AG10803 (cell line): ENCODE measurements at regions not wholly inside any gene's neighbourhood (a gene's known extent, or its start where the extent isn't known, plus 50 kb on each side); places are given as distances from the start of the nearest gene placed in this dataset.
A peak's percentile ranks its signal among the peaks of the same experiment; 100 is the strongest.

Experiments
- DNase-seq: peaks from one replicate; pipeline ENCODE4 v3.0.0; 2010; ENCODE audit warnings: low read depth
- H3K4me3 ChIP-seq: 2 replicates; pipeline ENCODE4 v1.5.1; 2011; ENCODE audit warnings: mild to moderate bottlenecking, low read length, control low read depth
- CTCF ChIP-seq: conservative IDR thresholded peaks from 2 replicates; pipeline ENCODE4 v1.5.1; 2011; ENCODE audit warnings: mild to moderate bottlenecking, low read length, control low read depth, inconsistent platforms

GRCh38 chr19:30719999-30720345, 347.8 kb downstream of the ZNF536 start:
- TF ChIP-seq CTCF, result 0 out of 2 replicates have a peak, but pooled peaks have one; percentile 3
- H3K4me3 ChIP-seq, result peak overlapping the region; percentile 75
- DNase-seq, result peak; percentile 20

DNA sequence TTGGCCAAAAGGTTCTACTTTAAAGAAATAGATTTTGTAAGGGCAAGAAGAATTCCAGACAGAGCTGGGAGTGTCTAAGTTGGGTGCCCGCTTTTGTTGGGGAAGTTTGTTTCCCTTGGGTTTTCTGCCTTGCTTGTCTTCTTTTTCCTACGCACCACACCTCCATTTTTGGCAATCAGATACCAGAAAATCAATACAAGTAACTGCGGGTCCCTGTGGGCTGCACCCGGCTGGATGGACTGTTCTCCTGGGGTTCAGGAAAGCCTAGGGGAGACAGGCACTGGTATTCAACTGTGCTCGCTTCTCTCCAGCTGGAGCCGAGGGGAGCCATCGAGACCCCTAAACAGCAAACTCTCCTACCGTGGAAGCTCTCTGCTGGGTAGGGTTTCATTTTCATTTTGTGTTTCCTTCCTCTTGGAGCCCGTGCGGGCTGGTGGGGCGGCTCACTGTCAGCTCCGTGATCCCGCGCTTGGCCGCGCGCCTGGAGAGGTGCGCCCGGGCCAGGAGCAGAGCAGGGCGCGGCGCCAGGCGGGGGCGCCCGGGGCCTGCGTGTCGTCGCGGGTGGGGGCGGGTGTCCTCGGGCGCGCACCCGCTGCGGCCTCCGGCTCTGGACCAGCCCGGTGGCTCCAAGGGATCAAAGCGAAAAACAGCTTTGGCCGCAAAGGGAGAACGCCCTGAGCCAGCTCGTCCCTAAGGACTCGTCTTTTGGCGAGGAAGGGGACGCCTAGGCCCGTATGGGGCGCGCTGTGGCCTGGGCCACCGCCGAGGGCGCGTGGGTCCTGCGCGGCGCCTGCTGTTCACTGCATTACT, 347.2 kb downstream of the ZNF536 start:
- H3K4me3 ChIP-seq, result peak overlapping the region; percentile 75
- DNase-seq, result peak; percentile 26
- no peak for TF ChIP-seq CTCF

- H3K4me3 ChIP-seq, result peak overlapping the region; percentile 75
- no peak for DNase-seq
- TF ChIP-seq CTCF, result no peak
These were observed 346.5 kb downstream of the ZNF536 start for GRCh38 chr19:30718707-30719106.

DNA sequence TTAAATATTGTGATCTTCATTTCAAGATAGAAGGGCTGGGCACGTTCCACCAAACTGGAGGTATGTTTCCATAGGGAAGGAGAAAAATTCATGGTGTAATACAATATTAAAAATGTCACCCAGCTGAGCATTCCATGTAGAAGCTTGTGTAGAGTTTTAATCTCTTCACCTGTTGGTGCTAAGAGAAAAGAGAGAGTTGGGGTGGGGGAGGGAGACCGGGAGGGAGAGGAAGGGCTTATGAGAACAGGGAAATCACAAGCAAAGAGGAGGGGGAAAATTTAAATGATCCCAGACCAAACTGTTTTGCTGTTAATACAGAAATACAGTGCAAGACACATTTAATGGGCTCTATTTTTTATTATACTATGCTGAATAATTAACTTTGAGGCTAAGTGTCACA, 345.8 kb downstream of the ZNF536 start:
- H3K4me3 ChIP-seq, result no peak overlapping the region
- DNase-seq, result no peak
- no peak for TF ChIP-seq CTCF

DNA sequence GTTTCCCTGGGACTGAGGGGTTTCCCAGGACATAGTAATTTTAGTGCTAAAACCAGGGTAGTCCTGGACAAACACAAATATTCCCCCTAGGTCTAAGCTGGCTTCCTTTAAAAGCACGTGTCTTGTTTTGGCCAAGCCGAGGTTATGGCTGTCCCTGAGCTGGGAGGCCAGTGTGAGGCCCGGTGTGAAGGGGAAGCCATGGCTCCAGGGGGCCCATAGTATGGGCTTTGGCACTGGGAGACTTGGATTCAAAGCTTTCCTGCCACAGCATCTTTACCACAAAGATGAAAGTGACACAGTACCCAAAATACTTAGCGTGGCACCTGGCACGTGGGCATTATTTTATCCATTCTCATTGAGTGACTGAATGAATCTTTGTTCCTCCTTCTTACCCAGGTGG, 345.2 kb downstream of the ZNF536 start:
- TF ChIP-seq CTCF, result no peak
- H3K4me3 ChIP-seq, result no peak overlapping the region

DNA sequence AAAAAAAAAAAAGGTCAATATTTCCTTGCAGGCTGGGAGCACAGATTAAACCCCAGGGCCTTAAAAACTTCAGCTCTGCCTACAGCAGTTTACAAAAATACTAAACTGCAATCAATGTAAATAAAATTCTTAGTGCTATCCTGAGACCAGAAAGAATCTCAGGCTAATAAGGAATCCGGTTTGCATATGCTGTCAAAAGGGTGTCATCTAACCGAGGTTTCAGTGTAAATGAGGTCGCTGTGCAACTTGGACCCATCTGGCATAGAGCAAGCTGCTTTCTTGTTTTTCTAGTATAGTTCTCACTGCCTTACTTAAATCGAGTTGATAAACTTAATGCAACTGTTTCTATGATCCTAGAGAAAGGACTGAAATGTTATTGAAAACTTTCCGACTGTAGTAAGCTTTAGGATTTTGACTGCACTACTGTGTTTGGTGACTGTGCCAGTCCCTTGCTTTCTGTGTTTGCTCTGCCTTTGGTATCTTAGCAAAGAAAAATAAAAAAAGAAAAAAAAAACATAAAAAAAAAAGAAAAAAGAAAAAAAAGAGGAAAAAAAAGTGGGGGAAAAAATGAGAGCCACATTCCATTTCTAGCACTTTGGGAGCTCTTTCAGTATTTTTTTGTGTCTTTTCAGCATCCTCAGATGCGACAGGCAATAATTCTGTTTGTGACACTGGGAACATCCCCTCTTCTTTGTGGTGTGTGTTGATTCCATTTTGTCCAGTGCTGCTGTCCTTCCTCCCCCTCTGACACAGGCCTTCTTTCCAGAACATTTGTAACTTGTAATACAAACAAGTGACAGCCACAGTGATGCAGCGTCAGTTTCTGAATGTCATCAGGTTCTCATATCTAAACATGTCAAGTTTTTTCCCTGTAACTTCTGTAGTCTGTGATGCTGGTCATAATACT, 340.5 kb downstream of the ZNF536 start:
- no peak overlapping the region for H3K4me3 ChIP-seq
- no peak for TF ChIP-seq CTCF
- DNase-seq, result no peak

More for the DNA sequence above, 345.2 kb downstream of the ZNF536 start:
- no peak for DNase-seq
